Karpas-422 (cell line): ENCODE measurements at regions not wholly inside any gene's neighbourhood (a gene's known extent, or its start where the extent isn't known, plus 50 kb on each side); places are given as distances from the start of the nearest gene placed in this dataset.

Experiments
- DNase-seq: peaks from one replicate; pipeline ENCODE4 v3.0.0-alpha.2; 2015
- H2AFZ ChIP-seq: fragments of 200-600 bp; sonication (generic); 2 replicates; pipeline ENCODE4 v1.6.1; 2014; ENCODE audit warnings: antibody characterized with exemption, low read length, mixed read lengths
- H3K27ac ChIP-seq: fragments of 200-600 bp; sonication (generic); 2 replicates; pipeline ENCODE4 v1.5.1; 2014; ENCODE audit warnings: mild to moderate bottlenecking, low read length, moderate library complexity
- H3K27me3 ChIP-seq: fragments of 200-600 bp; sonication (generic); 2 replicates; pipeline ENCODE4 v1.6.1; 2014; ENCODE audit warnings: low read length, mixed read lengths
- H3K36me3 ChIP-seq: fragments of 200-600 bp; sonication (generic); 2 replicates; pipeline ENCODE4 v1.6.1; 2014; ENCODE audit warnings: low read length, mixed read lengths; ENCODE audit not compliant: insufficient read depth
- H3K4me1 ChIP-seq: fragments of 200-600 bp; sonication (generic); 2 replicates; pipeline ENCODE4 v1.6.1; 2014; ENCODE audit warnings: mild to moderate bottlenecking, low read length, mixed read lengths
- H3K4me2 ChIP-seq: fragments of 200-600 bp; sonication (generic); 2 replicates; pipeline ENCODE4 v1.6.1; 2014; ENCODE audit warnings: low read length, low read depth, mild to moderate bottlenecking; ENCODE audit not compliant: poor library complexity, severe bottlenecking
- H3K4me3 ChIP-seq: fragments of 200-600 bp; sonication (generic); 2 replicates; pipeline ENCODE4 v1.5.1; 2014; ENCODE audit warnings: mild to moderate bottlenecking, antibody characterized with exemption, low read length, mixed read lengths
- H3K79me2 ChIP-seq: fragments of 200-600 bp; sonication (generic); 2 replicates; pipeline ENCODE4 v1.6.1; 2014; ENCODE audit warnings: mild to moderate bottlenecking, low read length, mixed read lengths
- H3K9ac ChIP-seq: fragments of 200-600 bp; sonication (generic); 2 replicates; pipeline ENCODE4 v1.6.0; 2014; ENCODE audit warnings: low read length
- H3K9me2 ChIP-seq: fragments of 200-600 bp; sonication (generic), shearing (Covaris generic); replicated peaks from 2 replicates; pipeline ENCODE4 v1.6.0; 2014; ENCODE audit warnings: mild to moderate bottlenecking, low read length, moderate library complexity; ENCODE audit not compliant: insufficient read depth
- H3K9me3 ChIP-seq: fragments of 300-700, 200-600 bp; sonication (generic); 2 replicates; pipeline ENCODE4 v1.6.1; 2014; ENCODE audit warnings: low read length, mixed read lengths
- H4K20me1 ChIP-seq: fragments of 200-600 bp; sonication (generic); 2 replicates; pipeline ENCODE4 v1.6.1; 2014; ENCODE audit warnings: mild to moderate bottlenecking, antibody characterized with exemption, low read length, low read depth; ENCODE audit not compliant: insufficient read depth

GRCh38 chr1:219833214-219833815 is 95.0 kb downstream of the SLC30A10 start:
- Histone ChIP-seq H3K4me1 (no peaks in the 10 kb centered on the region), H2AFZ (no peak overlapping the region), H3K9me3 (no peaks in the 10 kb centered on the region), H3K79me2 (no peaks in the 10 kb centered on the region), H3K9ac (no peak overlapping the region), H3K27me3 (no peaks in the 10 kb centered on the region), H3K27ac (no peak overlapping the region), H3K36me3 (no peaks in the 10 kb centered on the region), H3K4me2 (no peak overlapping the region), H3K9me2 (no peaks in the 10 kb centered on the region), H4K20me1 (no peaks in the 10 kb centered on the region), H3K4me3 (no peak overlapping the region)
- no peak for DNase-seq

- Histone ChIP-seq H3K4me1 (no peaks in the 10 kb centered on the region), H2AFZ (no peak overlapping the region), H3K4me3 (no peak overlapping the region), H3K27ac (no peak overlapping the region), H4K20me1 (no peaks in the 10 kb centered on the region), H3K79me2 (no peaks in the 10 kb centered on the region), H3K9me3 (no peaks in the 10 kb centered on the region), H3K9ac (no peak overlapping the region), H3K36me3 (no peaks in the 10 kb centered on the region), H3K9me2 (no peaks in the 10 kb centered on the region), H3K27me3 (no peaks in the 10 kb centered on the region), H3K4me2 (no peak overlapping the region)
- DNase-seq: no peak
Observed at GRCh38 chr1:219826290-219826689, 102.1 kb downstream of the SLC30A10 start.

- no peak overlapping the region for H3K4me2 ChIP-seq
- H3K9me2 ChIP-seq: no peaks in the 10 kb centered on the region
- H3K27me3 ChIP-seq: no peaks in the 10 kb centered on the region
- DNase-seq: no peak
- H3K27ac ChIP-seq: no peak overlapping the region
- no peaks in the 10 kb centered on the region for H4K20me1 ChIP-seq
- no peaks in the 10 kb centered on the region for H3K4me1 ChIP-seq
- H3K36me3 ChIP-seq: no peaks in the 10 kb centered on the region
- no peak overlapping the region for H2AFZ ChIP-seq
- H3K4me3 ChIP-seq: no peak overlapping the region
- no peaks in the 10 kb centered on the region for H3K9me3 ChIP-seq
- no peaks in the 10 kb centered on the region for H3K79me2 ChIP-seq
- no peak overlapping the region for H3K9ac ChIP-seq
Observed at GRCh38 chr1:219825355-219825754, 103.0 kb downstream of the SLC30A10 start.

GRCh38 chr1:219824338-219824737 is 104.0 kb downstream of the SLC30A10 start:
- no peak overlapping the region for H3K4me2 ChIP-seq
- H3K27me3 ChIP-seq: no peaks in the 10 kb centered on the region
- H3K27ac ChIP-seq: no peak overlapping the region
- H3K4me1 ChIP-seq: no peaks in the 10 kb centered on the region
- H3K9me2 ChIP-seq: no peaks in the 10 kb centered on the region
- H3K36me3 ChIP-seq: no peaks in the 10 kb centered on the region
- H3K9ac ChIP-seq: no peak overlapping the region
- no peaks in the 10 kb centered on the region for H3K79me2 ChIP-seq
- no peak overlapping the region for H2AFZ ChIP-seq
- no peak overlapping the region for H3K4me3 ChIP-seq
- H4K20me1 ChIP-seq: no peaks in the 10 kb centered on the region
- H3K9me3 ChIP-seq: no peaks in the 10 kb centered on the region
- no peak for DNase-seq

GRCh38 chr1:219820551-219820950 is 107.8 kb downstream of the SLC30A10 start:
- Histone ChIP-seq H3K36me3 (no peaks in the 10 kb centered on the region), H3K27me3 (no peaks in the 10 kb centered on the region)

GRCh38 chr1:219817914-219818313 is 110.4 kb downstream of the SLC30A10 start:
- Histone ChIP-seq H3K9me3 (no peaks in the 10 kb centered on the region), H3K36me3 (no peaks in the 10 kb centered on the region), H3K4me2 (no peak overlapping the region), H3K27ac (no peak overlapping the region), H3K4me3 (no peak overlapping the region), H3K9me2 (no peaks in the 10 kb centered on the region), H2AFZ (no peak overlapping the region), H4K20me1 (no peaks in the 10 kb centered on the region), H3K4me1 (no peaks in the 10 kb centered on the region), H3K9ac (no peak overlapping the region), H3K27me3 (no peaks in the 10 kb centered on the region), H3K79me2 (no peaks in the 10 kb centered on the region)
- DNase-seq: no peak

More at GRCh38 chr1:219820551-219820950, 107.8 kb downstream of the SLC30A10 start:
- no peak overlapping the region for H2AFZ ChIP-seq
- no peak overlapping the region for H3K4me3 ChIP-seq
- no peaks in the 10 kb centered on the region for H3K9me2 ChIP-seq
- H3K4me2 ChIP-seq: no peak overlapping the region
- no peaks in the 10 kb centered on the region for H3K4me1 ChIP-seq
- DNase-seq: no peak
- no peaks in the 10 kb centered on the region for H4K20me1 ChIP-seq
- no peaks in the 10 kb centered on the region for H3K79me2 ChIP-seq
- H3K27ac ChIP-seq: no peak overlapping the region
- no peak overlapping the region for H3K9ac ChIP-seq
- no peaks in the 10 kb centered on the region for H3K9me3 ChIP-seq

- H2AFZ ChIP-seq: no peak overlapping the region
- H3K79me2 ChIP-seq: no peaks in the 10 kb centered on the region
- H3K36me3 ChIP-seq: no peaks in the 10 kb centered on the region
- no peaks in the 10 kb centered on the region for H3K9me2 ChIP-seq
- no peaks in the 10 kb centered on the region for H4K20me1 ChIP-seq
- DNase-seq: no peak
- no peaks in the 10 kb centered on the region for H3K4me1 ChIP-seq
- no peaks in the 10 kb centered on the region for H3K9me3 ChIP-seq
- H3K9ac ChIP-seq: no peak overlapping the region
- no peak overlapping the region for H3K4me3 ChIP-seq
- H3K27ac ChIP-seq: no peak overlapping the region
- H3K27me3 ChIP-seq: no peaks in the 10 kb centered on the region
- no peak overlapping the region for H3K4me2 ChIP-seq
Observed at GRCh38 chr1:219813294-219813693, 115.1 kb downstream of the SLC30A10 start.

- Histone ChIP-seq H3K9ac (no peak overlapping the region), H3K27ac (no peak overlapping the region), H3K27me3 (no peaks in the 10 kb centered on the region), H3K9me2 (no peaks in the 10 kb centered on the region), H3K36me3 (no peaks in the 10 kb centered on the region), H3K4me2 (no peak overlapping the region), H3K4me3 (no peak overlapping the region), H4K20me1 (no peaks in the 10 kb centered on the region), H2AFZ (no peak overlapping the region), H3K4me1 (no peaks in the 10 kb centered on the region), H3K9me3 (no peaks in the 10 kb centered on the region), H3K79me2 (no peaks in the 10 kb centered on the region)
- peak; percentile 86 for DNase-seq
Observed at GRCh38 chr1:219812491-219813203, 115.7 kb downstream of the SLC30A10 start.
